Transverse colon (tissue), 4 donors: ENCODE measurements at regions not wholly inside any gene's neighbourhood (a gene's known extent, or its start where the extent isn't known, plus 50 kb on each side); places are given as distances from the start of the nearest gene placed in this dataset.
"Not testable (repeated sequence)": the region's sequence is repeated elsewhere in the genome, so short reads cannot be mapped to it uniquely, and the experiment has no call there.

Source experiments
- DNase-seq: peaks from one replicate; pipeline ENCODE4 v3.0.0-alpha.2; 2019
- H3K27ac ChIP-seq, 4 donors: fragments of 200-600 bp; sonication (generic); 2 replicates each; pipeline ENCODE4 v1.5.1; 2016 to 2018; ENCODE audit warnings: inconsistent platforms in 4 of 4
- H3K27me3 ChIP-seq: fragments of 200-600 bp; sonication (generic); 2 replicates; pipeline ENCODE4 v1.5.1; 2017; ENCODE audit warnings: inconsistent platforms
- H3K36me3 ChIP-seq, 4 donors: fragments of 200-600 bp; sonication (generic); 2 replicates each; pipeline ENCODE4 v1.5.1; 2017 to 2019; ENCODE audit warnings: inconsistent platforms in 4 of 4
- H3K4me1 ChIP-seq, 4 donors: fragments of 200-600 bp; sonication (generic); 2 replicates each; pipeline ENCODE4 v1.5.1; 2017 to 2020; ENCODE audit warnings: inconsistent platforms in 4 of 4
- H3K4me3 ChIP-seq, 4 donors: fragments of 200-600 bp; sonication (generic); 1 replicate in 1 of 4; 2 replicates in 3 of 4; pipeline versions ENCODE4 v1.5.1 to v1.6.1; 2017 to 2019; ENCODE audit warnings: inconsistent platforms in 4 of 4
- H3K9me3 ChIP-seq, 2 donors: fragments of 200-600 bp; sonication (generic); 2 replicates each; pipeline ENCODE4 v1.5.1; 2017 to 2019; ENCODE audit warnings: inconsistent platforms in 2 of 2
- CTCF ChIP-seq, 5 experiments: fragments of 200-600 bp in 3 of 5; fragments of 450-650 bp in 2 of 5; sonication (generic) in 3 of 5; IDR thresholded peaks; 1 replicate in 2 of 5; 2 replicates in 3 of 5; pipeline ENCODE4 v1.5.1; 2016 to 2017; ENCODE audit warnings: antibody characterized with exemption in 5 of 5, inconsistent platforms in 3 of 5, mild to moderate bottlenecking in 2 of 5, moderate library complexity in 1 of 5
- EP300 ChIP-seq: sonication (generic); formaldehyde crosslinking; IDR thresholded peaks from one replicate; pipeline ENCODE4 v1.6.1; 2017; ENCODE audit warnings: antibody characterized with exemption, low read depth
- POLR2A ChIP-seq: fragments of 450-650 bp; IDR thresholded peaks from one replicate; pipeline ENCODE4 v1.6.1; 2016; ENCODE audit warnings: antibody characterized with exemption, mild to moderate bottlenecking, moderate library complexity
- POLR2AphosphoS5 ChIP-seq, 3 donors: sonication (generic); formaldehyde crosslinking; IDR thresholded peaks; one replicate each; pipeline ENCODE4 v1.6.1; 2016; ENCODE audit warnings: antibody characterized with exemption in 3 of 3
- WGBS, 2 donors: methylation state at CpG; one replicate each; pipeline ENCODE4 v1.1.5; 2018; ENCODE audit warnings: low coverage in 1 of 2; 5-methylcytosine and 5-hydroxymethylcytosine counted together
- in situ Hi-C, 4 donors: fragments of 200-750 bp; cut with MboI; loops; one replicate each; pipeline versions ENCODE4 v1.15.0 to v1.15.1; 2017; ENCODE audit warnings: low sequenced_read_pairs in 3 of 4, low pct_ligation_motif_present in 1 of 4, low pct_unique_long_range_greater_than_20kb in 1 of 4
- intact Hi-C: fragments of 100-400 bp; cut with DNase I; formaldehyde crosslinking; loops from one replicate; pipeline ENCODE4 v1.15.1; 2023; ENCODE audit warnings: low total_unique reads

GRCh38 chr20:39716796-39717341 is 754.7 kb downstream of the DHX35 start:
- Histone ChIP-seq H3K4me3 (no peak overlapping the region), H3K9me3 (no peaks in the 10 kb centered on the region), H3K4me1 (no peaks in the 10 kb centered on the region), H3K36me3 (no peaks in the 10 kb centered on the region), H3K27me3 (no peaks in the 10 kb centered on the region), H3K27ac (no peak overlapping the region)
- intact Hi-C loops (no loop called here), in situ Hi-C loops (no loop called here)
- 67% methylated on average over 1 of the region's 1 CpG; no CpG with 5 or more reads in 1 of the 2 donors for WGBS, 2 donors
- no peak for DNase-seq
- TF ChIP-seq POLR2AphosphoS5 (IDR thresholded peaks at IDR 0.05) = no peak
- TF ChIP-seq EP300 = no peak
- no peak for TF ChIP-seq POLR2A
- no peak for TF ChIP-seq CTCF (IDR thresholded peaks at IDR 0.05)

- Histone ChIP-seq H3K27ac (no peak overlapping the region), H3K4me1 (no peaks in the 10 kb centered on the region), H3K27me3 (no peaks in the 10 kb centered on the region), H3K9me3 (no peaks in the 10 kb centered on the region), H3K4me3 (no peak overlapping the region), H3K36me3 (no peaks in the 10 kb centered on the region)
- DNase-seq = no peak
- WGBS, 2 donors = 94 to 95% methylated on average over 4 of the region's 4 CpGs
- no peak for TF ChIP-seq CTCF (IDR thresholded peaks at IDR 0.05)
- TF ChIP-seq POLR2A = no peak
- no peak for TF ChIP-seq POLR2AphosphoS5 (IDR thresholded peaks at IDR 0.05)
- TF ChIP-seq EP300 = no peak
- intact Hi-C loops = no loop called here
- in situ Hi-C loops = no loop called here
Observed at GRCh38 chr20:39713076-39713840, 751.1 kb downstream of the DHX35 start.

- no peak for DNase-seq
- Histone ChIP-seq H3K36me3 (no peaks in the 10 kb centered on the region), H3K27me3 (no peaks in the 10 kb centered on the region), H3K27ac (no peak overlapping the region), H3K4me3 (no peak overlapping the region), H3K4me1 (peaks cover 0 to 8% (median 0%) of the 10 kb centered on the region in 4 donors), H3K9me3 (no peaks in the 10 kb centered on the region)
- TF ChIP-seq POLR2A (no peak), CTCF (IDR thresholded peaks at IDR 0.05) (no peak), POLR2AphosphoS5 (IDR thresholded peaks at IDR 0.05) (no peak), EP300 (no peak)
- in situ Hi-C loops = no loop called here
- intact Hi-C loops = no loop called here
- 56 to 100% methylated on average over 1 to 3 of the region's 3 CpGs for WGBS, 2 donors
Observed at GRCh38 chr20:39706184-39706663, 744.1 kb downstream of the DHX35 start.

- H3K27me3 ChIP-seq = no peaks in the 10 kb centered on the region
- intact Hi-C loops (no loop called here), in situ Hi-C loops (no loop called here)
- no peak overlapping the region for H3K4me3 ChIP-seq
- H3K27ac ChIP-seq = no peak overlapping the region
- WGBS, 2 donors = 75 to 85% methylated on average over 3 of the region's 3 CpGs
- H3K9me3 ChIP-seq = no peaks in the 10 kb centered on the region
- DNase-seq = no peak
- H3K4me1 ChIP-seq = peaks cover 0 to 8% (median 0%) of the 10 kb centered on the region in 4 donors
- TF ChIP-seq EP300 (no peak), CTCF (IDR thresholded peaks at IDR 0.05) (no peak), POLR2A (no peak), POLR2AphosphoS5 (IDR thresholded peaks at IDR 0.05) (no peak)
- H3K36me3 ChIP-seq = no peaks in the 10 kb centered on the region
Observed at GRCh38 chr20:39705032-39705431, 742.9 kb downstream of the DHX35 start.

GRCh38 chr20:39703357-39703756 is 741.2 kb downstream of the DHX35 start:
- H3K27me3 ChIP-seq, H3K4me3 ChIP-seq, H3K4me1 ChIP-seq, H3K36me3 ChIP-seq, H3K27ac ChIP-seq, in situ Hi-C loops, DNase-seq, H3K9me3 ChIP-seq, intact Hi-C loops: not testable (repeated sequence)
- 86 to 89% methylated on average over 3 of the region's 3 CpGs for WGBS, 2 donors
